ENCODE measurements at regions not wholly inside any gene's neighbourhood (a gene's known extent, or its start where the extent isn't known, plus 50 kb on each side); places are given as distances from the start of the nearest gene placed in this dataset.

DNA sequence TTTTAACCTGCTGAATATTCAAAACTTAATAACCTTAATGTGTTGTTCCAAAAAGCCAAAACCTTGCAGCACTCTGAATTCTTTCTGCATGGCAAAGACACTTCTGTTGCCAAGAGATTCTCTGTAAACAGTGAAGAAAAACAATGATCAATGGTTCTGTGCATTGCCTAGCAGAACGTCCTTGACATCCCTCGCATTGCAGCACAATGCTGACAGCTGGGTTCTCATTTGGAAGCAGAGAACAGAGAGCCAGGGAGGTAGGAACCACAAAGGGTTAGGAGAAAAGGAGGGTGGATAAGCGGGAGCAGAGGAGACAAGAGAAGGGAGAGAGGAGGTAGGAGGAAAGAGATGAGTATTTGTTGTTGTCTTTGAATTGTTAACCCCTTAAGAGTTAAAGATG is 501.1 kb downstream of the NAV3 start:
- H3K27ac Mint-ChIP-seq = no peak overlapping the region

DNA sequence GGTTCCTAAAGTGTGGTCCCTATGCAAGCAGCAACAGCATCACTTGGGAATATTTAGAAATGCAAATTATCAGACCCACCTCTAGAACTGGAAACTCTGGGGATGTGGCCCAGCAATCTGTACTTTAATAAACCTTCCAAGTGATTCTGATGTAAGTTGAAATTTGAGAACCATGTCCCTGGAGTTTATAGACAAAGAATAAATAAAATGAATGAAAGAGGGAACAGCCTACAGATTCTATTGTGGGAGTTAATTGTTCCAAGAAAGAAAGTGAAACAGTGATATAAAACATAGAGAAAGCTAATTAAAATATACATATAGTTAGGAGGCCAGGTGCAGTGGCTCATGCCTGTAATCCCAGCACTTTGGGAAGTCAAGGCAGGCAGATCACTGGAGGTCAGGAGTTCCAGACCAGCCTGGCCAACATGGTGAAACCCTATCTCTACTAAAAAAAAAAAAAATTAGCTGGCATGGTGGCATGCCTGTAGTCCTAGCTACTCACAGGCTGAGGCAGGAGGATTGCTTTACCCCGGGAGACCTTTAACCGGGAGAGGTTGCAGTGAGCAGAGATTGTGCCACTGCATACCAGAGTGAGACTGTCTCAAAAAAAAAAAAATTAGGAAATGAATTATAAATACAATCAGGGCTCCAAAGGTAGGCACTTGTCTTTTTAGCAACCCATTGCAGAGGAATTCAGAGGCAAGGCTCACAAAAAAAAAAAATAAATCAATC is 507.5 kb downstream of the NAV3 start:
- H3K36me3 Mint-ChIP-seq (ENCODE audit: low read depth) = no peaks in the 10 kb centered on the region
- H3K27ac Mint-ChIP-seq = no peak overlapping the region
- DNase-seq = no peak
- no peak overlapping the region for H3K27ac ChIP-seq (ENCODE audit: low read depth, low read length)
- WGBS, 2 experiments (ENCODE audit: insufficient coverage in 1 of 2, insufficient read length in 1 of 2) = 95% methylated on average over 2 of the region's 2 CpGs; no CpG with 5 or more reads in 1 of the 2 experiments
- no peak overlapping the region for H3K9ac ChIP-seq (ENCODE audit: extremely low read depth, low read length, poor library complexity, severe bottlenecking)
- peaks cover 13% of the 10 kb centered on the region for H3K4me1 Mint-ChIP-seq
- H3K4me3 ChIP-seq (ENCODE audit: low read length) = no peak overlapping the region
- no peaks in the 10 kb centered on the region for H3K27me3 ChIP-seq (ENCODE audit: control insufficient read depth, insufficient read depth, low read length, poor library complexity, severe bottlenecking)
- H3K27me3 Mint-ChIP-seq (ENCODE audit: insufficient read depth) = no peaks in the 10 kb centered on the region
- H3K4me3 Mint-ChIP-seq = no peak overlapping the region
- no peaks in the 10 kb centered on the region for H3K9me3 ChIP-seq (ENCODE audit: control insufficient read depth, low read length)
- TF ChIP-seq, protein P1, sequence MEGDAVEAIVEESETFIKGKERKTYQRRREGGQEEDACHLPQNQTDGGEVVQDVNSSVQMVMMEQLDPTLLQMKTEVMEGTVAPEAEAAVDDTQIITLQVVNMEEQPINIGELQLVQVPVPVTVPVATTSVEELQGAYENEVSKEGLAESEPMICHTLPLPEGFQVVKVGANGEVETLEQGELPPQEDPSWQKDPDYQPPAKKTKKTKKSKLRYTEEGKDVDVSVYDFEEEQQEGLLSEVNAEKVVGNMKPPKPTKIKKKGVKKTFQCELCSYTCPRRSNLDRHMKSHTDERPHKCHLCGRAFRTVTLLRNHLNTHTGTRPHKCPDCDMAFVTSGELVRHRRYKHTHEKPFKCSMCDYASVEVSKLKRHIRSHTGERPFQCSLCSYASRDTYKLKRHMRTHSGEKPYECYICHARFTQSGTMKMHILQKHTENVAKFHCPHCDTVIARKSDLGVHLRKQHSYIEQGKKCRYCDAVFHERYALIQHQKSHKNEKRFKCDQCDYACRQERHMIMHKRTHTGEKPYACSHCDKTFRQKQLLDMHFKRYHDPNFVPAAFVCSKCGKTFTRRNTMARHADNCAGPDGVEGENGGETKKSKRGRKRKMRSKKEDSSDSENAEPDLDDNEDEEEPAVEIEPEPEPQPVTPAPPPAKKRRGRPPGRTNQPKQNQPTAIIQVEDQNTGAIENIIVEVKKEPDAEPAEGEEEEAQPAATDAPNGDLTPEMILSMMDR (conservative IDR thresholded peaks at IDR 0.05) = no peak
- peaks cover under 1% of the 10 kb centered on the region for H3K4me1 ChIP-seq (ENCODE audit: control insufficient read depth, insufficient read depth, low read length)
- H3K9me3 Mint-ChIP-seq = no peaks in the 10 kb centered on the region
- no peaks in the 10 kb centered on the region for H3K36me3 ChIP-seq (ENCODE audit: control insufficient read depth, insufficient read depth, low read length)

More for the DNA sequence above, 501.1 kb downstream of the NAV3 start:
- DNase-seq = no peak
- Mint-ChIP-seq H3K36me3 (ENCODE audit: low read depth) (no peaks in the 10 kb centered on the region), H3K9me3 (no peaks in the 10 kb centered on the region), H3K27me3 (ENCODE audit: insufficient read depth) (no peaks in the 10 kb centered on the region), H3K4me1 (peaks cover 26% of the 10 kb centered on the region), H3K4me3 (no peak overlapping the region)
- no peaks in the 10 kb centered on the region for H3K36me3 ChIP-seq (ENCODE audit: control insufficient read depth, insufficient read depth, low read length)
- 43 to 73% methylated on average over 2 to 3 of the region's 3 CpGs for WGBS, 2 experiments (ENCODE audit: insufficient coverage in 1 of 2, insufficient read length in 1 of 2)
- H3K9me3 ChIP-seq (ENCODE audit: control insufficient read depth, low read length) = no peaks in the 10 kb centered on the region
- TF ChIP-seq, protein P1 (conservative IDR thresholded peaks at IDR 0.05) = no peak
- no peak overlapping the region for H3K9ac ChIP-seq (ENCODE audit: extremely low read depth, low read length, poor library complexity, severe bottlenecking)
- H3K4me1 ChIP-seq (ENCODE audit: control insufficient read depth, insufficient read depth, low read length) = peaks cover 3% of the 10 kb centered on the region
- no peak overlapping the region for H3K27ac ChIP-seq (ENCODE audit: low read depth, low read length)
- no peak overlapping the region for H3K4me3 ChIP-seq (ENCODE audit: low read length)
- H3K27me3 ChIP-seq (ENCODE audit: control insufficient read depth, insufficient read depth, low read length, poor library complexity, severe bottlenecking) = no peaks in the 10 kb centered on the region

DNA sequence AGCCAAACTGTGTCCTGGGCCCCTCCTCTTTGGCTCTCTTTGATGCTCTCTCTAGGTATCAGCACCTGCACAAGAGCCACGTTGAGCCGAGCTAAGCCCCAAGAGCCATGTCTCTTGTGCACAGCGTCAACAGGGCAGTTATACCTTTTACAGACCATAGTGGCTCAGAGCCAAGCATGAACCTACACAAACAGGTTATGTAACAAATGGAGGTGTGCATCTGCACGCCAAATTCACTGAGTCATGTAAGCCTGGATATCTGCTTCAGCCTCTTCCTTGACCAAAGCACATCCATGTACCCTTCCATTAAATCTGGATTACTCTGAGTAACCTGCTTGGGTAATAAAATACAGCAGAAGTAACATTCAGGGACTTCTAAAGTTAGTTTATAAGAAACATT is 509.7 kb downstream of the NAV3 start:
- Histone ChIP-seq H3K9me3 (ENCODE audit: control insufficient read depth, low read length) (no peaks in the 10 kb centered on the region), H3K27ac (ENCODE audit: low read depth, low read length) (no peak overlapping the region), H3K27me3 (ENCODE audit: control insufficient read depth, insufficient read depth, low read length, poor library complexity, severe bottlenecking) (no peaks in the 10 kb centered on the region), H3K4me3 (ENCODE audit: low read length) (no peak overlapping the region), H3K4me1 (ENCODE audit: control insufficient read depth, insufficient read depth, low read length) (no peaks in the 10 kb centered on the region), H3K36me3 (ENCODE audit: control insufficient read depth, insufficient read depth, low read length) (no peaks in the 10 kb centered on the region), H3K9ac (ENCODE audit: extremely low read depth, low read length, poor library complexity, severe bottlenecking) (no peak overlapping the region)
- Mint-ChIP-seq H3K27ac (no peak overlapping the region), H3K4me3 (no peak overlapping the region), H3K9me3 (no peaks in the 10 kb centered on the region), H3K27me3 (ENCODE audit: insufficient read depth) (no peaks in the 10 kb centered on the region), H3K36me3 (ENCODE audit: low read depth) (no peaks in the 10 kb centered on the region), H3K4me1 (no peaks in the 10 kb centered on the region)
- TF ChIP-seq, protein P1 (conservative IDR thresholded peaks at IDR 0.05) = no peak
- no peak for DNase-seq
- WGBS, 2 experiments (ENCODE audit: insufficient coverage in 1 of 2, insufficient read length in 1 of 2) = 93 to 100% methylated on average over 3 to 4 of the region's 4 CpGs
